ENCODE measurements at regions not wholly inside any gene's neighbourhood (a gene's known extent, or its start where the extent isn't known, plus 50 kb on each side); places are given as distances from the start of the nearest gene placed in this dataset.
"Not testable (repeated sequence)": the region's sequence is repeated elsewhere in the genome, so short reads cannot be mapped to it uniquely, and the experiment has no call there.

GRCh38 chr5:38677636-38678035 is 121.2 kb upstream of the LIFR start:
- Histone ChIP-seq H3K9me3 (ENCODE audit: control insufficient read depth, insufficient read depth, low read length) (no peaks in the 10 kb centered on the region), H3K4me1 (ENCODE audit: control insufficient read depth, insufficient read depth, low read length) (no peaks in the 10 kb centered on the region), H3K4me3 (ENCODE audit: low read length) (no peak overlapping the region), H3K36me3 (ENCODE audit: control insufficient read depth, insufficient read depth, low read length) (no peaks in the 10 kb centered on the region), H3K27ac (ENCODE audit: low read length) (no peak overlapping the region), H3K27me3 (ENCODE audit: control insufficient read depth, insufficient read depth, low read length) (no peaks in the 10 kb centered on the region)
- no peak for DNase-seq (ENCODE audit: low read depth, low spot score)
- WGBS (ENCODE audit: insufficient coverage, insufficient read length), result no CpG with 5 or more reads among the region's 2 CpGs

- Histone ChIP-seq H3K9me3 (ENCODE audit: control insufficient read depth, insufficient read depth, low read length) (no peaks in the 10 kb centered on the region), H3K4me1 (ENCODE audit: control insufficient read depth, insufficient read depth, low read length) (no peaks in the 10 kb centered on the region), H3K4me3 (ENCODE audit: low read length) (no peak overlapping the region), H3K27me3 (ENCODE audit: control insufficient read depth, insufficient read depth, low read length) (no peaks in the 10 kb centered on the region), H3K27ac (ENCODE audit: low read length) (no peak overlapping the region), H3K36me3 (ENCODE audit: control insufficient read depth, insufficient read depth, low read length) (no peaks in the 10 kb centered on the region)
- no peak for DNase-seq (ENCODE audit: low read depth, low spot score)
- WGBS (ENCODE audit: insufficient coverage, insufficient read length), result no CpG with 5 or more reads among the region's 1 CpG
Measured at GRCh38 chr5:38678076-38678475, 121.6 kb upstream of the LIFR start.

DNA sequence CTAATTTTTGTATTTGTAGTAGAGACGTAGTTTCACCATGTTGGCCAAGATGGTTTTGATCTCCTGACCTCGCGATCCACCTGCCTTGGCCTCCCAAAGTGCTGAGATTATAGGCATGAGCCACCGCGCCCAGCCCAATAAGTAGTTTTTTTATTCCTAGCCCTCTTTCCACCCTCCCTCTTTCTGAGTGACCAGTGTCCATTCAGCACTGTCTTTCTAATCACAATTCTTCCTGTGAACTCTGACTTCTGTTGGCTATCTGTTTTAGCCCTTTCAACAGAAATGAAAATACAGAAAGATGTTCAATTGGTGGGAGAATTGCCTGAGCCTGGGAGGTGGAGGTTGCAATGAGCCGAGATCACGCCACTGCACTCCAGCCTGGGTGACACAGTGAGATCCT is 122.3 kb upstream of the LIFR start:
- not testable (repeated sequence) for H3K27me3 ChIP-seq (ENCODE audit: control insufficient read depth, insufficient read depth, low read length); H3K27ac ChIP-seq (ENCODE audit: low read length); DNase-seq (ENCODE audit: low read depth, low spot score); H3K4me3 ChIP-seq (ENCODE audit: low read length); H3K9me3 ChIP-seq (ENCODE audit: control insufficient read depth, insufficient read depth, low read length); H3K4me1 ChIP-seq (ENCODE audit: control insufficient read depth, insufficient read depth, low read length); H3K36me3 ChIP-seq (ENCODE audit: control insufficient read depth, insufficient read depth, low read length)
- no CpG with 5 or more reads among the region's 7 CpGs for WGBS (ENCODE audit: insufficient coverage, insufficient read length)

GRCh38 chr5:38680094-38680825 is 123.8 kb upstream of the LIFR start:
- WGBS (ENCODE audit: insufficient coverage, insufficient read length), result no CpG with 5 or more reads among the region's 5 CpGs

GRCh38 chr5:38681029-38681706 is 124.7 kb upstream of the LIFR start:
- no CpG with 5 or more reads among the region's 3 CpGs for WGBS (ENCODE audit: insufficient coverage, insufficient read length)
- H3K4me3 ChIP-seq (ENCODE audit: low read length), result no peak overlapping the region

More at GRCh38 chr5:38680094-38680825, 123.8 kb upstream of the LIFR start:
- Histone ChIP-seq H3K4me1 (ENCODE audit: control insufficient read depth, insufficient read depth, low read length) (no peaks in the 10 kb centered on the region), H3K9me3 (ENCODE audit: control insufficient read depth, insufficient read depth, low read length) (no peaks in the 10 kb centered on the region), H3K4me3 (ENCODE audit: low read length) (no peak overlapping the region), H3K27me3 (ENCODE audit: control insufficient read depth, insufficient read depth, low read length) (no peaks in the 10 kb centered on the region), H3K27ac (ENCODE audit: low read length) (no peak overlapping the region), H3K36me3 (ENCODE audit: control insufficient read depth, insufficient read depth, low read length) (no peaks in the 10 kb centered on the region)
- DNase-seq (ENCODE audit: low read depth, low spot score), result no peak

GRCh38 chr5:38681966-38682365 is 125.5 kb upstream of the LIFR start:
- Histone ChIP-seq H3K4me1 (ENCODE audit: control insufficient read depth, insufficient read depth, low read length) (no peaks in the 10 kb centered on the region), H3K9me3 (ENCODE audit: control insufficient read depth, insufficient read depth, low read length) (no peaks in the 10 kb centered on the region), H3K27ac (ENCODE audit: low read length) (no peak overlapping the region), H3K4me3 (ENCODE audit: low read length) (no peak overlapping the region), H3K36me3 (ENCODE audit: control insufficient read depth, insufficient read depth, low read length) (no peaks in the 10 kb centered on the region), H3K27me3 (ENCODE audit: control insufficient read depth, insufficient read depth, low read length) (no peaks in the 10 kb centered on the region)
- DNase-seq (ENCODE audit: low read depth, low spot score), result no peak
- WGBS (ENCODE audit: insufficient coverage, insufficient read length), result no CpG with 5 or more reads among the region's 6 CpGs

More at GRCh38 chr5:38681029-38681706, 124.7 kb upstream of the LIFR start:
- no peaks in the 10 kb centered on the region for H3K27me3 ChIP-seq (ENCODE audit: control insufficient read depth, insufficient read depth, low read length)
- H3K4me1 ChIP-seq (ENCODE audit: control insufficient read depth, insufficient read depth, low read length), result no peaks in the 10 kb centered on the region
- no peaks in the 10 kb centered on the region for H3K9me3 ChIP-seq (ENCODE audit: control insufficient read depth, insufficient read depth, low read length)
- H3K36me3 ChIP-seq (ENCODE audit: control insufficient read depth, insufficient read depth, low read length), result no peaks in the 10 kb centered on the region
- no peak for DNase-seq (ENCODE audit: low read depth, low spot score)
- no peak overlapping the region for H3K27ac ChIP-seq (ENCODE audit: low read length)

GRCh38 chr5:38686658-38687057 is 130.2 kb upstream of the LIFR start:
- H3K9me3 ChIP-seq (ENCODE audit: control insufficient read depth, insufficient read depth, low read length), result no peaks in the 10 kb centered on the region
- H3K27ac ChIP-seq (ENCODE audit: low read length), result no peak overlapping the region
- no CpG with 5 or more reads among the region's 3 CpGs for WGBS (ENCODE audit: insufficient coverage, insufficient read length)
- no peaks in the 10 kb centered on the region for H3K27me3 ChIP-seq (ENCODE audit: control insufficient read depth, insufficient read depth, low read length)
- H3K4me1 ChIP-seq (ENCODE audit: control insufficient read depth, insufficient read depth, low read length), result no peaks in the 10 kb centered on the region
- no peaks in the 10 kb centered on the region for H3K36me3 ChIP-seq (ENCODE audit: control insufficient read depth, insufficient read depth, low read length)
- DNase-seq (ENCODE audit: low read depth, low spot score), result no peak
- no peak overlapping the region for H3K4me3 ChIP-seq (ENCODE audit: low read length)

- no peak for DNase-seq (ENCODE audit: low read depth, low spot score)
- Histone ChIP-seq H3K36me3 (ENCODE audit: control insufficient read depth, insufficient read depth, low read length) (no peaks in the 10 kb centered on the region), H3K4me3 (ENCODE audit: low read length) (no peak overlapping the region), H3K27ac (ENCODE audit: low read length) (no peak overlapping the region), H3K4me1 (ENCODE audit: control insufficient read depth, insufficient read depth, low read length) (no peaks in the 10 kb centered on the region), H3K27me3 (ENCODE audit: control insufficient read depth, insufficient read depth, low read length) (no peaks in the 10 kb centered on the region), H3K9me3 (ENCODE audit: control insufficient read depth, insufficient read depth, low read length) (no peaks in the 10 kb centered on the region)
- WGBS (ENCODE audit: insufficient coverage, insufficient read length), result no CpG with 5 or more reads among the region's 4 CpGs
Measured at GRCh38 chr5:38692346-38692745, 135.9 kb upstream of the LIFR start.

DNA sequence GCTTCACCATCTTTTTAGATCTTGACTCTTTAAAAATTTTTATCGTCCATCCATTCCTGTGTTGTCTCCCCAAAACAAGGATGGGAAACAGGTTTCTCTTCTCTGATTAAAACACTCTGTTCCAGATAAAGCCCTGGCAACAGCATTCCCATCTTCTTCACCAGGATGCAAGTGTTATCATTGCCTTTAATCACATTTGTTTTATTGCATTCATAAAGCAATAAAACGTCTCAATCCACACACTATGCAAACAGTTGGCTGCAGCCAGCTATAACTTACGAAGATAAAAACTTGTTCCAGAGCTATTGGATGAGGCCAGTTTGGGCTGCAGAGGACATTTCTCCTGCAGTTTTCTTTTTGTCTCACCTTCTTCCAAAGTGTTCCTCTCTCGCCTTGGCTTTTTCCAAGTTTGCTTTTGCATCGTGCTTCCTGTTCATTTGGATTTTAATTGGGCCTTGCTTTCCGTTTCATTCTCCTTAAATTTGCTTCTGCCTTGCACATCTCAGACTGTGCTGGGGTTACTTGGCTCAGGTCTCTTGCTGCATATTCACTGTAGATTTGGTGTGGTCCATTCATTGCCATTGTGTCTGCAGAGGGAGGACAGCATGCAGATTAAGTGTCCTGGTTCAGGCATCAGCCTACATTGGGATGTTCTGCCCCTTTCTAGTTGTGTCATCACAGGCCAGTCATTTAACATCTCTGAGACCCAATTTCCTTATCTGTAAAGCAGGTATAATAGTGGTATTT is 136.5 kb upstream of the LIFR start:
- H3K27ac ChIP-seq (ENCODE audit: low read length), result no peak overlapping the region
- H3K27me3 ChIP-seq (ENCODE audit: control insufficient read depth, insufficient read depth, low read length), result no peaks in the 10 kb centered on the region
- DNase-seq (ENCODE audit: low read depth, low spot score), result no peak
- H3K36me3 ChIP-seq (ENCODE audit: control insufficient read depth, insufficient read depth, low read length), result no peaks in the 10 kb centered on the region
- WGBS (ENCODE audit: insufficient coverage, insufficient read length), result 100% methylated on average over 1 of the region's 6 CpGs
- H3K4me3 ChIP-seq (ENCODE audit: low read length), result no peak overlapping the region
- H3K9me3 ChIP-seq (ENCODE audit: control insufficient read depth, insufficient read depth, low read length), result no peaks in the 10 kb centered on the region
- no peaks in the 10 kb centered on the region for H3K4me1 ChIP-seq (ENCODE audit: control insufficient read depth, insufficient read depth, low read length)

- no peaks in the 10 kb centered on the region for H3K4me1 ChIP-seq (ENCODE audit: control insufficient read depth, insufficient read depth, low read length)
Measured at GRCh38 chr5:38695021-38695958, 138.8 kb upstream of the LIFR start.

More at GRCh38 chr5:38695021-38695958, 138.8 kb upstream of the LIFR start:
- no peak for DNase-seq (ENCODE audit: low read depth, low spot score)
- Histone ChIP-seq H3K36me3 (ENCODE audit: control insufficient read depth, insufficient read depth, low read length) (no peaks in the 10 kb centered on the region), H3K9me3 (ENCODE audit: control insufficient read depth, insufficient read depth, low read length) (no peaks in the 10 kb centered on the region), H3K27ac (ENCODE audit: low read length) (no peak overlapping the region), H3K27me3 (ENCODE audit: control insufficient read depth, insufficient read depth, low read length) (no peaks in the 10 kb centered on the region), H3K4me3 (ENCODE audit: low read length) (no peak overlapping the region)
- WGBS (ENCODE audit: insufficient coverage, insufficient read length), result no CpG with 5 or more reads among the region's 9 CpGs

All from iPS DF 6.9 (cell line).